RWPE2 (cell line): ENCODE measurements at regions not wholly inside any gene's neighbourhood (a gene's known extent, or its start where the extent isn't known, plus 50 kb on each side); places are given as distances from the start of the nearest gene placed in this dataset.

Experiments used
- ATAC-seq: fragments of 200-7000 bp; cut with Tn5 transposase; 3 replicates; pipeline ENCODE4 v1.9.1; 2021; ENCODE audit warnings: low read depth
- DNase-seq: peaks from one replicate; pipeline ENCODE4 v3.0.0-alpha.2; 2020; ENCODE audit warnings: low spot score
- H3K27ac ChIP-seq: fragments of 450-650 bp; 2 replicates; pipeline ENCODE4 v1.5.1; 2017; ENCODE audit warnings: mild to moderate bottlenecking; ENCODE audit not compliant: poor library complexity, severe bottlenecking
- H3K27me3 ChIP-seq: fragments of 250-450 bp; sonication (Bioruptor Pico); 2 replicates; pipeline ENCODE4 v1.5.1; 2021; ENCODE audit warnings: mild to moderate bottlenecking, moderate library complexity; ENCODE audit not compliant: insufficient read depth, poor library complexity, severe bottlenecking
- H3K36me3 ChIP-seq: fragments of 250-450 bp; sonication (Bioruptor Pico); 2 replicates; pipeline ENCODE4 v1.5.1; 2020; ENCODE audit warnings: low read depth, mild to moderate bottlenecking, moderate library complexity
- H3K4me1 ChIP-seq: fragments of 250-450 bp; sonication (Bioruptor Pico); 2 replicates; pipeline ENCODE4 v1.5.1; 2021; ENCODE audit warnings: mild to moderate bottlenecking, moderate library complexity; ENCODE audit not compliant: insufficient read depth, poor library complexity, severe bottlenecking
- H3K4me3 ChIP-seq: fragments of 250-450 bp; sonication (Bioruptor Pico); 2 replicates; pipeline ENCODE4 v1.5.1; 2021; ENCODE audit warnings: mild to moderate bottlenecking, moderate library complexity; ENCODE audit not compliant: severe bottlenecking
- H3K9me3 ChIP-seq: fragments of 250-450 bp; sonication (Bioruptor Pico); 2 replicates; pipeline ENCODE4 v1.5.1; 2021; ENCODE audit warnings: mild to moderate bottlenecking, moderate library complexity; ENCODE audit not compliant: severe bottlenecking
- CTCF ChIP-seq: fragments of 450-650 bp; IDR thresholded peaks from one replicate; pipeline ENCODE4 v1.5.1; 2017; ENCODE audit warnings: mild to moderate bottlenecking, moderate library complexity; ENCODE audit not compliant: poor library complexity, severe bottlenecking

- H3K27me3 ChIP-seq: no peaks in the 10 kb centered on the region
- DNase-seq (no peak), ATAC-seq (no peak)
- H3K4me3 ChIP-seq: no peak overlapping the region
- TF ChIP-seq CTCF: no peak
- no peaks in the 10 kb centered on the region for H3K36me3 ChIP-seq
- no peaks in the 10 kb centered on the region for H3K4me1 ChIP-seq
- no peaks in the 10 kb centered on the region for H3K9me3 ChIP-seq
- no peak overlapping the region for H3K27ac ChIP-seq
These were observed 131.6 kb downstream of the CAND1 start for GRCh38 chr12:67400742-67401141.

- H3K36me3 ChIP-seq: no peaks in the 10 kb centered on the region
- no peak for DNase-seq
- H3K27me3 ChIP-seq: no peaks in the 10 kb centered on the region
- H3K4me3 ChIP-seq: no peak overlapping the region
- no peak for ATAC-seq
- no peaks in the 10 kb centered on the region for H3K4me1 ChIP-seq
- no peaks in the 10 kb centered on the region for H3K9me3 ChIP-seq
- no peak for TF ChIP-seq CTCF
- H3K27ac ChIP-seq: no peak overlapping the region
These were observed 141.1 kb downstream of the CAND1 start for GRCh38 chr12:67410246-67410645.

- Histone ChIP-seq H3K27me3 (no peaks in the 10 kb centered on the region), H3K4me3 (no peak overlapping the region), H3K9me3 (no peaks in the 10 kb centered on the region), H3K36me3 (no peaks in the 10 kb centered on the region), H3K27ac (no peak overlapping the region), H3K4me1 (no peaks in the 10 kb centered on the region)
- TF ChIP-seq CTCF: no peak
- DNase-seq (no peak), ATAC-seq (no peak)
These were observed 141.5 kb downstream of the CAND1 start for GRCh38 chr12:67410667-67411067.

GRCh38 chr12:67411562-67411961 lies 142.4 kb downstream of the CAND1 start:
- Histone ChIP-seq H3K27me3 (no peaks in the 10 kb centered on the region), H3K4me3 (no peak overlapping the region), H3K9me3 (no peaks in the 10 kb centered on the region), H3K4me1 (no peaks in the 10 kb centered on the region), H3K36me3 (no peaks in the 10 kb centered on the region), H3K27ac (no peak overlapping the region)
- DNase-seq (no peak), ATAC-seq (no peak)
- no peak for TF ChIP-seq CTCF

GRCh38 chr12:67413577-67413976 lies 144.4 kb downstream of the CAND1 start:
- DNase-seq (no peak), ATAC-seq (peak; percentile 81)
- Histone ChIP-seq H3K27me3 (no peaks in the 10 kb centered on the region), H3K27ac (no peak overlapping the region), H3K9me3 (no peaks in the 10 kb centered on the region), H3K4me3 (no peak overlapping the region), H3K36me3 (no peaks in the 10 kb centered on the region), H3K4me1 (no peaks in the 10 kb centered on the region)
- TF ChIP-seq CTCF: peak; percentile 10
